Heart right ventricle (tissue), 16 donors: ENCODE measurements at regions not wholly inside any gene's neighbourhood (a gene's known extent, or its start where the extent isn't known, plus 50 kb on each side); places are given as distances from the start of the nearest gene placed in this dataset.
A peak's percentile ranks its signal among the peaks of the same experiment; 100 is the strongest.

ENCODE experiments used
- ATAC-seq, 8 donors: fragments of 200-7000 bp; cut with Tn5 transposase; one replicate each; pipeline ENCODE4 v1.9.1; 2020; ENCODE audit warnings: mild to moderate bottlenecking in 8 of 8, moderate library complexity in 8 of 8, moderate number of reproducible peaks in 1 of 8
- DNase-seq, 2 donors: peaks; one replicate each; pipeline ENCODE4 v3.0.0-alpha.2; 2020
- H3K27ac ChIP-seq, 10 donors: fragments of 200-600 bp; sonication (generic) in 2 of 10; one replicate each; pipeline versions ENCODE4 v1.5.0 to v1.8.0; 2020 to 2022; ENCODE audit warnings: mild to moderate bottlenecking in 3 of 10
- H3K27me3 ChIP-seq, 7 donors: fragments of 200-600 bp; one replicate each; pipeline ENCODE4 v1.8.0; 2021 to 2022; ENCODE audit warnings: mild to moderate bottlenecking in 2 of 7
- H3K36me3 ChIP-seq, 9 donors: fragments of 200-600 bp; sonication (generic) in 1 of 9; one replicate each; pipeline versions ENCODE4 v1.5.0 to v1.8.0; 2020 to 2022; ENCODE audit warnings: mild to moderate bottlenecking in 2 of 9
- H3K4me1 ChIP-seq, 9 donors: fragments of 200-600 bp; sonication (generic) in 1 of 9; one replicate each; pipeline versions ENCODE4 v1.5.0 to v1.8.0; 2020 to 2022; ENCODE audit warnings: mild to moderate bottlenecking in 4 of 9
- H3K4me3 ChIP-seq, 10 donors: fragments of 200-600 bp; sonication (generic) in 2 of 10; one replicate each; pipeline versions ENCODE4 v1.5.0 to v1.8.0; 2020 to 2022; ENCODE audit warnings: mild to moderate bottlenecking in 7 of 10, moderate library complexity in 2 of 10
- H3K9me3 ChIP-seq, 11 donors: fragments of 200-600 bp in 10 of 11; sonication (generic) in 2 of 11; one replicate each; pipeline versions ENCODE4 v1.5.0 to v1.8.0; 2013 to 2022; ENCODE audit warnings: mild to moderate bottlenecking in 2 of 11, control low read depth in 1 of 11, moderate library complexity in 1 of 11
- WGBS, 2 donors: extraction: QIAGEN DNeasy Blood & Tissue Kit; methylation state at CpG; one replicate each; pipeline ENCODE4 v1.1.7; 2013; ENCODE audit warnings: inconsistent platforms in 1 of 2; 5-methylcytosine and 5-hydroxymethylcytosine counted together
- intact Hi-C, 10 donors: fragments of 100-400 bp; cut with DNase I; formaldehyde crosslinking; loops; one replicate each; pipeline versions ENCODE4 v1.11.1 to v1.14.2; 2022
- TF ChIP-seq, protein P1 (sequence below), 9 donors: fragments of 200-600 bp; sonication (generic) in 2 of 9; IDR thresholded peaks; one replicate each; pipeline versions ENCODE4 v1.5.0 to v1.8.0; 2021 to 2022; ENCODE audit warnings: antibody characterized with exemption in 9 of 9, mild to moderate bottlenecking in 5 of 9, moderate library complexity in 1 of 9
- donor health status: Arrhythmogenic right ventricular cardiomyopathy.
- donor health status: ischemic (EF 13 %, LVEDD 7.1; RV severe dilation, severe dysfunction).
- donor health status: healthy with polysubstance abuse.
- donor health status: DM: no; HTN: yes; CAD: no.
- donor health status: DM: no; HTN: no; CAD: no.
- donor health status: ischemic (EF 25% LVEDD 6.9; RV normal size, moderate dysfunction).
- donor health status: ischemic (EF 25% LVEDD 5.7; RV mildly dilated, moderate dysfunction).
- donor health status: healthy.
- donor health status: DM: yes; HTN: yes; CAD: no.
- donor health status: Ischemic cardiomyopathy.
- donor health status: ischemic (EF 35%, LVEDD 5.7; RV mildly dilated, moderate dysfunction).
- donor health status: nonischemic (EF 11% LVEDD 7.7; RV severe dilation, severe dysfunction).
- donor health status: DM: yes; HTN: yes; CAD: no.
- donor health status: PGD.
- donor health status: ischemic (EF 29% LVEDD 5.4; RV normal size, mild dysfunction).
- donor health status: nonischemic (EF 23%, LVEDD 6.1; RV moderate dilation, normal function).

DNA sequence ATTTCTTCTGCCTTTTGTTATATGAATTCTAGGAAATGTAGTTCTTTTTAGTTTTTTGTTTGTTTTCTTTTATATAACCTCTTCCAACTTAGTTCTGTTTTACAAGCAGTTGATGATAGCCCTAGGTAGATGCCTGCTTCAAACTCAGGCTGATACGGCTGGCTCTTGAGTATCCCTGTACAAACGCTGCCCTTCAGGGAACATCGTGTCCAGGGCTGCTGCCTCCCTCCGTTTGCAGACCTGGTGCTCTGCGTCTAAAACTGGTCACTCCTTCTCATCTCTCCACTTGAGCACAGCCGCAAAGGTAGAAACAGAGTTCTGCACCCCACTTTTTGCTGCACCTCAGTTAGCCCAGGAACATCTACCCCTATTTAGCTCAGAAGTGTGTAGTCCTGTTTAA lies 310.1 kb downstream of the PRL start:
- Histone ChIP-seq H3K9me3 (no peaks in the 10 kb centered on the region), H3K27ac (peak overlapping the region in 9 of 10 donors; percentile 51 to 86 (median 76)), H3K27me3 (no peaks in the 10 kb centered on the region), H3K4me3 (no peak overlapping the region), H3K36me3 (no peaks in the 10 kb centered on the region), H3K4me1 (peaks cover 0 to 38% (median 22%) of the 10 kb centered on the region in 9 donors)
- TF ChIP-seq, protein P1, sequence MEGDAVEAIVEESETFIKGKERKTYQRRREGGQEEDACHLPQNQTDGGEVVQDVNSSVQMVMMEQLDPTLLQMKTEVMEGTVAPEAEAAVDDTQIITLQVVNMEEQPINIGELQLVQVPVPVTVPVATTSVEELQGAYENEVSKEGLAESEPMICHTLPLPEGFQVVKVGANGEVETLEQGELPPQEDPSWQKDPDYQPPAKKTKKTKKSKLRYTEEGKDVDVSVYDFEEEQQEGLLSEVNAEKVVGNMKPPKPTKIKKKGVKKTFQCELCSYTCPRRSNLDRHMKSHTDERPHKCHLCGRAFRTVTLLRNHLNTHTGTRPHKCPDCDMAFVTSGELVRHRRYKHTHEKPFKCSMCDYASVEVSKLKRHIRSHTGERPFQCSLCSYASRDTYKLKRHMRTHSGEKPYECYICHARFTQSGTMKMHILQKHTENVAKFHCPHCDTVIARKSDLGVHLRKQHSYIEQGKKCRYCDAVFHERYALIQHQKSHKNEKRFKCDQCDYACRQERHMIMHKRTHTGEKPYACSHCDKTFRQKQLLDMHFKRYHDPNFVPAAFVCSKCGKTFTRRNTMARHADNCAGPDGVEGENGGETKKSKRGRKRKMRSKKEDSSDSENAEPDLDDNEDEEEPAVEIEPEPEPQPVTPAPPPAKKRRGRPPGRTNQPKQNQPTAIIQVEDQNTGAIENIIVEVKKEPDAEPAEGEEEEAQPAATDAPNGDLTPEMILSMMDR (IDR thresholded peaks at IDR 0.05) = no peak
- DNase-seq (no peak), ATAC-seq (peak in 2 of 8 donors; percentile 17 to 38)
- whole genome bisulfite sequencing, 2 donors = 45 to 64% methylated on average over 6 of the region's 6 CpGs
- intact Hi-C loops = loop anchor here in 2 of 10 donors (5.0 kb wide), 2 partner anchors 41 to 81 kb away; no protein-coding TSS in a partner anchor

DNA sequence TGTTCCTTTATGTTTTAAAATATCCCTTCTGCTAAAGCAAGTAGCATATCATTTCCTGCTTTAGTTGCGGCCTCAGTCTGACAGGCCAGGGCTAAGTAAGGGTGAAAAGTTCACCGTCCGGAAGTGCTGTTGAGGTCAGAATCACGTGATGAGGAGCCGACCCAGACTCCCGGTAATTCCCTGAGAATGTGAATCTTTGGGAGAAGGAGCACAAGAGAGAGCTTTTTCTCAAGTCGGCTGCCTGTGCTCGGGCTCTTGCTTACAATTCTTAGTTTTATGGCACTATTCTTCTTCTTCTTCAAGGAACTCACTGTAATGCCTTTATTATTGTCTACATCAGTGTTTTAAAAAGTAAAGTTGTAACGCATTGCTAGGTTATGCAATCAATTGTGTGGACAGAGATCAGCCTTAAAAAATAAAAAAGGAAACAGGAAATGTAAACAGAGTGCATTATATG lies 309.3 kb downstream of the PRL start:
- DNase-seq (peak; percentile 43 to 87), ATAC-seq (peak; percentile 79 to 99 (median 99))
- peak overlapping the region in 9 of 10 donors; percentile 51 to 86 (median 76) for H3K27ac ChIP-seq
- intact Hi-C loops = loop anchor here in 2 of 10 donors (5.0 kb wide), 2 partner anchors 40 to 80 kb away; no protein-coding TSS in a partner anchor
- H3K4me1 ChIP-seq = peaks cover 0 to 38% (median 22%) of the 10 kb centered on the region in 9 donors
- TF ChIP-seq, protein P1 (IDR thresholded peaks at IDR 0.05) = no peak
- 15 to 25% methylated on average over 9 of the region's 9 CpGs for WGBS, 2 donors
- H3K9me3 ChIP-seq = no peaks in the 10 kb centered on the region
- no peaks in the 10 kb centered on the region for H3K36me3 ChIP-seq
- no peaks in the 10 kb centered on the region for H3K27me3 ChIP-seq
- H3K4me3 ChIP-seq = peak overlapping the region in 4 of 10 donors; percentile 14 to 33 (median 30)

DNA sequence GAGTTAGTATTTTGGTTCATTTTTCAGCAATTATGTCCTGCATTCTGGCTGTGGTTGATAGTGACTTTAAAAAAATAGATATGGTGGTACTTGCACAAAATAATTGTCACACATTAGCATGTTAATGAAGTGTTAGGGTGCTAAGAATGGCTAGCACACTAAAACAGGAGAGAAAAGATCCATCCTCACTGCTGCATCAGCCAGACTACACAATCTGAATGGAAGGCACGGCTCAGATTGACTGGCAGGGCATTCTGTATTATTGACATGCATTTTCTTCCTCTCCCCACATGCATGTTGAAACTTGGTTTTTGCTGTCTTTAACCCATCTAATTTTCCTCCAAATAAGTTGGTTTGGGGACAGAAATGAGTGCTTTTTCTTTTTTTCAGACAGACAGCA lies 306.3 kb downstream of the PRL start:
- 81 to 86% methylated on average over 1 of the region's 1 CpG for WGBS, 2 donors
- intact Hi-C loops = no loop called here
- TF ChIP-seq, protein P1 (IDR thresholded peaks at IDR 0.05) = no peak
- no peak for ATAC-seq
- H3K36me3 ChIP-seq = no peaks in the 10 kb centered on the region
- no peak for DNase-seq
- H3K27me3 ChIP-seq = no peaks in the 10 kb centered on the region
- peaks cover 0 to 26% (median 19%) of the 10 kb centered on the region in 9 donors for H3K4me1 ChIP-seq
- no peak overlapping the region for H3K27ac ChIP-seq
- H3K9me3 ChIP-seq = no peaks in the 10 kb centered on the region
- no peak overlapping the region for H3K4me3 ChIP-seq

DNA sequence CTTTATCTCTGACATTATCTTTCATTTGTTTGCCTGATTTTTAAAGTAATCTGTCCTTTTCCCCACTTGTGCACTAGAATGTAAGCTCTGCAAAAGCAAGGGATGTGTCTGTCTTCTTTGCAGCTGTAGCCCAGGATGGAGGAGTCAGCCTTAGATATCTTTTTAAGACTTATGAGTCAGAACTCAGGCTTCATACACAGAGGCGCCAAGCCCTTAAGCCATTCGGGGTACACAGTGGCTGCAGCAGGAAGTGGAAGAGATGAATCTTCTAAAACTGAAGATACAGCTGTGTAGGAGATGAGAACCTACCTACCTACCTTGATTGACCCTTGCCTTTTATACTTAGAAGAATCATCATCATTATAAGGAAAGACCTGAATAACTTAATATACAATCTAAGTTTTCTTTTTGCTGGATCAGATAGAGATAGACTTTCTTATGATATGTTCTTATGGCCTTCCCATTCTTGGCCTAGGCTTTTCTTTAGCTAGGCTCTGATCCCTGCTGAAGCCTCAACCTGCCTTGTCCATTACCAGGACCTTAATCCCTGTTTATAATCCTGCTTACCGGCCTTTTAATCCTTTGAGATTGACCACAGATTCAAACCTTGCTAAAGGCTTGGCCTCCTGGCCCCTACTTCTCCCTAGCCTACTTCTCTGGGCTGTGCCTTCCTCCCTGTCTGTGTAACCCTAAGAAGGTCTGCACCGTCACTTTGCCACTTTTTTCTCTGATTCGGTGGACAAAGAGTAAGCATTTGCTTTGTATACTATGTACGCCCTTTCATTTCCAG lies 304.5 kb downstream of the PRL start:
- Histone ChIP-seq H3K36me3 (no peaks in the 10 kb centered on the region), H3K27ac (no peak overlapping the region), H3K4me1 (peaks cover 0 to 24% (median 14%) of the 10 kb centered on the region in 9 donors), H3K9me3 (no peaks in the 10 kb centered on the region), H3K27me3 (no peaks in the 10 kb centered on the region), H3K4me3 (no peak overlapping the region)
- ATAC-seq = no peak
- no peak for DNase-seq
- WGBS, 2 donors = 80 to 82% methylated on average over 6 of the region's 6 CpGs
- TF ChIP-seq, protein P1 (IDR thresholded peaks at IDR 0.05) = no peak
- intact Hi-C loops = no loop called here
